H9 (cell line): ENCODE measurements at regions not wholly inside any gene's neighbourhood (a gene's known extent, or its start where the extent isn't known, plus 50 kb on each side); places are given as distances from the start of the nearest gene placed in this dataset.

Experiments used
- DNase-seq: peaks from one replicate; pipeline ENCODE4 v3.0.0-alpha.2; 2017
- H2AFZ ChIP-seq: one replicate; pipeline ENCODE4 v1.6.1; 2013; ENCODE audit warnings: mild to moderate bottlenecking, low read length, control low read depth, moderate library complexity
- H2AK5ac ChIP-seq: 2 replicates; pipeline ENCODE4 v1.6.1; 2013; ENCODE audit warnings: low read length, control low read depth, mixed read lengths; ENCODE audit not compliant: insufficient read length
- H2BK120ac ChIP-seq: one replicate; pipeline ENCODE4 v1.6.1; 2013; ENCODE audit warnings: low read depth, mild to moderate bottlenecking, low read length, control low read depth, inconsistent platforms; ENCODE audit not compliant: poor library complexity, severe bottlenecking
- H2BK12ac ChIP-seq: 2 replicates; pipeline ENCODE4 v1.6.1; 2013; ENCODE audit warnings: low read length, control low read depth, mixed read lengths, low read depth; ENCODE audit not compliant: insufficient read length
- H2BK15ac ChIP-seq: 2 replicates; pipeline ENCODE4 v1.6.1; 2013; ENCODE audit warnings: low read depth, low read length, control low read depth
- H2BK20ac ChIP-seq: one replicate; pipeline ENCODE4 v1.6.1; 2013; ENCODE audit warnings: low read depth, mild to moderate bottlenecking, low read length, control low read depth, inconsistent platforms; ENCODE audit not compliant: poor library complexity, severe bottlenecking
- H2BK5ac ChIP-seq: 2 replicates; pipeline ENCODE4 v1.6.1; 2013; ENCODE audit warnings: low read length, control low read depth, mixed read lengths; ENCODE audit not compliant: insufficient read length
- H3K14ac ChIP-seq: 2 replicates; pipeline ENCODE4 v1.6.1; 2013; ENCODE audit warnings: low read length, control low read depth; ENCODE audit not compliant: insufficient read depth
- H3K18ac ChIP-seq: 2 replicates; pipeline ENCODE4 v1.6.1; 2013; ENCODE audit warnings: low read depth, mild to moderate bottlenecking, mixed read lengths, low read length, control low read depth; ENCODE audit not compliant: insufficient read length
- H3K23ac ChIP-seq: 2 replicates; pipeline ENCODE4 v1.6.1; 2013; ENCODE audit warnings: low read length, control low read depth, mixed read lengths, low read depth; ENCODE audit not compliant: insufficient read length
- H3K23me2 ChIP-seq: 2 replicates; pipeline ENCODE4 v1.6.1; 2013; ENCODE audit warnings: low read depth, mild to moderate bottlenecking, mixed read lengths, low read length, control low read depth; ENCODE audit not compliant: insufficient read length, poor library complexity, severe bottlenecking
- H3K27ac ChIP-seq: 2 replicates; pipeline ENCODE4 v1.5.1; 2013; ENCODE audit warnings: low read length, control low read depth, mixed read lengths, low read depth; ENCODE audit not compliant: insufficient read length
- H3K27me3 ChIP-seq: 2 replicates; pipeline ENCODE4 v1.6.1; 2013; ENCODE audit warnings: low read length, control low read depth, inconsistent platforms; ENCODE audit not compliant: insufficient read depth
- H3K4ac ChIP-seq: 2 replicates; pipeline ENCODE4 v1.6.1; 2013; ENCODE audit warnings: low read depth, mild to moderate bottlenecking, control low read depth, inconsistent platforms, low read length, moderate library complexity
- H3K4me1 ChIP-seq: 2 replicates; pipeline ENCODE4 v1.6.1; 2013; ENCODE audit warnings: low read length, control low read depth, inconsistent platforms; ENCODE audit not compliant: insufficient read depth
- H3K4me2 ChIP-seq: 2 replicates; pipeline ENCODE4 v1.6.1; 2013; ENCODE audit warnings: low read length, control low read depth, mixed read lengths; ENCODE audit not compliant: insufficient read length, insufficient read depth
- H3K56ac ChIP-seq: 2 replicates; pipeline ENCODE4 v1.6.1; 2013; ENCODE audit warnings: low read depth, mild to moderate bottlenecking, mixed read lengths, low read length, control low read depth; ENCODE audit not compliant: insufficient read length
- H3K79me1 ChIP-seq: 2 replicates; pipeline ENCODE4 v1.6.1; 2013; ENCODE audit warnings: low read depth, mild to moderate bottlenecking, moderate library complexity, low read length, control low read depth, inconsistent platforms; ENCODE audit not compliant: insufficient read depth, poor library complexity, severe bottlenecking
- H3K79me2 ChIP-seq: 2 replicates; pipeline ENCODE4 v1.6.1; 2013; ENCODE audit warnings: low read length, control low read depth, inconsistent platforms; ENCODE audit not compliant: insufficient read depth
- H3K9ac ChIP-seq: 2 replicates; pipeline ENCODE4 v1.6.1; 2013; ENCODE audit warnings: low read length, control low read depth, mixed read lengths; ENCODE audit not compliant: insufficient read length; ENCODE audit errors: extremely low read depth
- H3K9me3 ChIP-seq: one replicate; pipeline ENCODE4 v1.6.1; 2013; ENCODE audit warnings: low read depth, low read length, inconsistent platforms; ENCODE audit not compliant: control insufficient read depth
- H3T11ph ChIP-seq: one replicate; pipeline ENCODE4 v1.6.1; 2013; ENCODE audit warnings: mild to moderate bottlenecking, low read length, control low read depth, inconsistent platforms
- H4K20me1 ChIP-seq: one replicate; pipeline ENCODE4 v1.6.1; 2013; ENCODE audit not compliant: control insufficient read depth, insufficient read length, insufficient read depth
- H4K5ac ChIP-seq: 2 replicates; pipeline ENCODE4 v1.6.1; 2013; ENCODE audit warnings: low read depth, mild to moderate bottlenecking, mixed read lengths, low read length, control low read depth; ENCODE audit not compliant: insufficient read length
- H4K8ac ChIP-seq: replicated peaks from 2 replicates; pipeline ENCODE4 v1.6.1; 2013; ENCODE audit warnings: low read length, control low read depth, mixed read lengths, low read depth; ENCODE audit not compliant: insufficient read length
- H4K91ac ChIP-seq: 2 replicates; pipeline ENCODE4 v1.6.1; 2013; ENCODE audit warnings: low read depth, mild to moderate bottlenecking, moderate library complexity, mixed read lengths, low read length, control low read depth; ENCODE audit not compliant: insufficient read length
- H3K27ac Mint-ChIP-seq, 3 experiments: 2 replicates in 2 of 3; 3 replicates in 1 of 3; pipeline ENCODE4 v1.8.0; 2020 to 2021; ENCODE audit warnings: mixed read lengths in 3 of 3, mild to moderate bottlenecking in 1 of 3, moderate library complexity in 1 of 3
- H3K27me3 Mint-ChIP-seq: 2 replicates; pipeline ENCODE4 v1.8.0; 2021; ENCODE audit warnings: low read depth, mild to moderate bottlenecking, moderate library complexity, mixed read lengths
- H3K36me3 Mint-ChIP-seq, 3 experiments: 2 replicates in 2 of 3; 3 replicates in 1 of 3; pipeline ENCODE4 v1.8.0; 2020 to 2021; ENCODE audit warnings: low read depth in 3 of 3, mixed read lengths in 3 of 3; ENCODE audit not compliant: insufficient read depth in 1 of 3
- H3K4me1 Mint-ChIP-seq, 2 experiments: 2 replicates each; pipeline ENCODE4 v1.8.0; 2020; ENCODE audit warnings: mixed read lengths in 2 of 2
- H3K4me3 Mint-ChIP-seq, 2 experiments: 2 replicates in 1 of 2; 3 replicates in 1 of 2; pipeline ENCODE4 v1.8.0; 2020 to 2021; ENCODE audit warnings: mild to moderate bottlenecking in 2 of 2, mixed read lengths in 2 of 2, moderate library complexity in 1 of 2
- H3K9me3 Mint-ChIP-seq, 2 experiments: 2 replicates in 1 of 2; 3 replicates in 1 of 2; pipeline ENCODE4 v1.8.0; 2020; ENCODE audit warnings: mild to moderate bottlenecking in 2 of 2, mixed read lengths in 2 of 2, moderate library complexity in 1 of 2
- WGBS: extraction: QIAGEN DNeasy Blood & Tissue Kit; methylation state at CpG from one replicate; pipeline ENCODE4 v1.1.7; 2013; ENCODE audit warnings: missing lambda C conversion rate, low lambda C conversion rate, mixed read lengths; ENCODE audit not compliant: insufficient read length; ENCODE audit errors: extremely low coverage; 5-methylcytosine and 5-hydroxymethylcytosine counted together
- TF ChIP-seq, protein P1 (sequence below): fragments of 200-600 bp; sonication (generic); conservative IDR thresholded peaks from 3 replicates; pipeline ENCODE4 v1.8.0; 2021; ENCODE audit warnings: antibody characterized with exemption, mild to moderate bottlenecking

DNA sequence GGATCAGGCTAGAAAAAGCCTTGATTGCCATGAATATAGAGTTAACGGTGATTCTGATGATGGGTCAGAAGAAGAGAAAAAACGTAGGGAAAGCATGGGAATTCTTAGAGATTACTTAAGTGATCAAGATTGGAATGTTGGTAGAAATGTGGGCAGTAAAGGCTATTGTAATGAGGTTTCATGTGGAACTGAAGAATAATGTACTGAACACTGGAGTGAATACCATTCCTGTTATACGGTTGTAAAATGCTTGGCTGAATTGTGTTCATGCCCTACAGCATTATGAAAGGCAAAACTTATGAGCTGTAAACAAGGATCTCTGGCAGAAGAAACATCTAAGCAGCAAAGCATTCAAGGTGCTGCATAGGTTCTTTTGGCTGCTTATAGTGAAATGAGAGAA, 414.1 kb upstream of the CBLB start:
- Mint-ChIP-seq H3K27ac (no peak overlapping the region), H3K4me3 (no peak overlapping the region), H3K36me3 (no peaks in the 10 kb centered on the region), H3K9me3 (no peaks in the 10 kb centered on the region; a peak in 2 of 5 replicates), H3K4me1 (no peaks in the 10 kb centered on the region), H3K27me3 (no peaks in the 10 kb centered on the region)
- no peak overlapping the region for H3K14ac ChIP-seq
- H3K23me2 ChIP-seq, result no peaks in the 10 kb centered on the region
- no peak overlapping the region for H2BK15ac ChIP-seq
- H2AFZ ChIP-seq, result no peak overlapping the region
- H3K27me3 ChIP-seq, result no peaks in the 10 kb centered on the region
- H2BK20ac ChIP-seq, result no peak overlapping the region
- no peak overlapping the region for H2BK5ac ChIP-seq
- H3K4ac ChIP-seq, result no peak overlapping the region
- H3K23ac ChIP-seq, result no peak overlapping the region
- H3K9ac ChIP-seq, result no peak overlapping the region
- no peaks in the 10 kb centered on the region for H3K4me1 ChIP-seq
- no peak overlapping the region for H3K27ac ChIP-seq
- no peak overlapping the region for H3K4me2 ChIP-seq
- no peak overlapping the region for H2BK12ac ChIP-seq
- TF ChIP-seq, protein P1, sequence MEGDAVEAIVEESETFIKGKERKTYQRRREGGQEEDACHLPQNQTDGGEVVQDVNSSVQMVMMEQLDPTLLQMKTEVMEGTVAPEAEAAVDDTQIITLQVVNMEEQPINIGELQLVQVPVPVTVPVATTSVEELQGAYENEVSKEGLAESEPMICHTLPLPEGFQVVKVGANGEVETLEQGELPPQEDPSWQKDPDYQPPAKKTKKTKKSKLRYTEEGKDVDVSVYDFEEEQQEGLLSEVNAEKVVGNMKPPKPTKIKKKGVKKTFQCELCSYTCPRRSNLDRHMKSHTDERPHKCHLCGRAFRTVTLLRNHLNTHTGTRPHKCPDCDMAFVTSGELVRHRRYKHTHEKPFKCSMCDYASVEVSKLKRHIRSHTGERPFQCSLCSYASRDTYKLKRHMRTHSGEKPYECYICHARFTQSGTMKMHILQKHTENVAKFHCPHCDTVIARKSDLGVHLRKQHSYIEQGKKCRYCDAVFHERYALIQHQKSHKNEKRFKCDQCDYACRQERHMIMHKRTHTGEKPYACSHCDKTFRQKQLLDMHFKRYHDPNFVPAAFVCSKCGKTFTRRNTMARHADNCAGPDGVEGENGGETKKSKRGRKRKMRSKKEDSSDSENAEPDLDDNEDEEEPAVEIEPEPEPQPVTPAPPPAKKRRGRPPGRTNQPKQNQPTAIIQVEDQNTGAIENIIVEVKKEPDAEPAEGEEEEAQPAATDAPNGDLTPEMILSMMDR, result no peak
- H3K18ac ChIP-seq, result no peak overlapping the region
- no peak overlapping the region for H2BK120ac ChIP-seq
- DNase-seq, result no peak
- H4K91ac ChIP-seq, result no peak overlapping the region
- no CpG with 5 or more reads among the region's 3 CpGs for WGBS
- H3K79me1 ChIP-seq, result no peaks in the 10 kb centered on the region
- no peak overlapping the region for H2AK5ac ChIP-seq
- H4K5ac ChIP-seq, result no peak overlapping the region
- H3T11ph ChIP-seq, result no peak overlapping the region
- H3K56ac ChIP-seq, result no peak overlapping the region
- no peak overlapping the region for H4K8ac ChIP-seq
- H4K20me1 ChIP-seq, result no peaks in the 10 kb centered on the region
- H3K79me2 ChIP-seq, result no peaks in the 10 kb centered on the region
- H3K9me3 ChIP-seq, result no peaks in the 10 kb centered on the region
